ENCODE measurements at regions not wholly inside any gene's neighbourhood (a gene's known extent, or its start where the extent isn't known, plus 50 kb on each side); places are given as distances from the start of the nearest gene placed in this dataset.

DNA sequence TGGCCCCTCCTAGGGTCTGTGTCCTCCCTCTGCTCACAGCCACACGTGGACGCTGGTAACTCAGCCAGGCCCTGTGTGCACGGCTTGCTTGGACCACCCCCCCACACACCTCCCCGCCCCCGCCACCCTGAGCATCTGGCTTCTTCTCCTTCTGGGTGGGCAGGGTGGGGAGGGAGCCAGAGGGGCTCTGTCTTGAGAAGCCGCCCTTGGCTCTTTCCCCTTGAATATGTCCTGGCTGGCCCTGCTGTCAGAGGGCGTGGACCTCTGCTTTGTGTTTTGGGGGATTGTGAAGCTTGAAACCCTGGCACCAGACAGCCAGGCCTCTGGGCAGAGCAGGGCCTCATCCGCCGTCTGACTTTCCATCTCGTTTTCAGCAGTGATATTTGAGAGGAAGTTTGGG, 72.1 kb downstream of the GLI2 start:
- no peak overlapping the region for H3K4me2 ChIP-seq (replicated peaks; ENCODE audit: low read depth, low read length, poor library complexity, severe bottlenecking)
- H3K79me2 ChIP-seq (ENCODE audit: control insufficient read depth, insufficient read depth, low read length): no peaks in the 10 kb centered on the region
- H3K36me3 ChIP-seq (replicated peaks in 1 of 2; ENCODE audit: control extremely low read depth in 1 of 2, control insufficient read depth in 1 of 2, extremely low read depth in 1 of 2, insufficient read depth in 2 of 2, low read length in 1 of 2): no peaks in the 10 kb centered on the region
- no peak overlapping the region for H3K27ac ChIP-seq (ENCODE audit: low read length in 2 of 2)
- peaks cover 0 to 6% (median 0%) of the 10 kb centered on the region in 3 donors for H3K9me3 ChIP-seq (ENCODE audit: control extremely low read depth in 1 of 3, control insufficient read depth in 2 of 3, insufficient read depth in 1 of 3, low read length in 2 of 3)
- H3K27me3 ChIP-seq (replicated peaks in 1 of 4; ENCODE audit: control extremely low read depth in 1 of 4, control insufficient read depth in 3 of 4, insufficient read depth in 4 of 4, low read length in 3 of 4): peaks cover 0 to 3% (median 0%) of the 10 kb centered on the region in 4 experiments
- intact Hi-C loops (cut with micrococcal nuclease): no loop called here
- H3K4me1 ChIP-seq (ENCODE audit: control insufficient read depth in 2 of 2, insufficient read depth in 2 of 2, low read length in 2 of 2): no peaks in the 10 kb centered on the region
- ChIA-PET POLR2A (no interaction called here), CTCF (no interaction called here)
- no peak for ATAC-seq (ENCODE audit: low read depth)
- Mint-ChIP-seq H3K27me3 (peaks cover 8% of the 10 kb centered on the region), H3K27ac (no peak overlapping the region), H3K4me1 (no peaks in the 10 kb centered on the region), H3K4me3 (no peak overlapping the region), H3K9me3 (ENCODE audit: insufficient read depth) (no peaks in the 10 kb centered on the region)
- no peak overlapping the region for H2AFZ ChIP-seq (ENCODE audit: insufficient read depth, low read depth, low read length, poor library complexity, severe bottlenecking)
- H3K4me3 ChIP-seq (ENCODE audit: control extremely low read depth in 1 of 5, extremely low read depth in 1 of 5, insufficient read depth in 1 of 5, low read depth in 2 of 5, low read length in 4 of 5): no peak overlapping the region
- TF ChIP-seq EZH2 (IDR thresholded peaks at IDR 0.05; ENCODE audit: borderline replicate concordance, insufficient read depth, low read depth, low read length, poor library complexity, severe bottlenecking) (no peak), CTCF (IDR thresholded peaks at IDR 0.05) (no peak)
- H3K9ac ChIP-seq (ENCODE audit: low read length): no peak overlapping the region
- no peaks in the 10 kb centered on the region for H4K20me1 ChIP-seq (ENCODE audit: control insufficient read depth, insufficient read depth, low read length, poor library complexity, severe bottlenecking)
- no peak for DNase-seq
- 90% methylated on average over 3 of the region's 10 CpGs for WGBS (ENCODE audit: insufficient coverage)

- no peak for TF ChIP-seq EZH2 (IDR thresholded peaks at IDR 0.05; ENCODE audit: borderline replicate concordance, insufficient read depth, low read depth, low read length, poor library complexity, severe bottlenecking)
- no peak for TF ChIP-seq CTCF (IDR thresholded peaks at IDR 0.05)
- Mint-ChIP-seq H3K4me3 (no peak overlapping the region), H3K9me3 (ENCODE audit: insufficient read depth) (no peaks in the 10 kb centered on the region), H3K4me1 (no peaks in the 10 kb centered on the region), H3K27me3 (peaks cover 8% of the 10 kb centered on the region), H3K27ac (no peak overlapping the region)
- WGBS (ENCODE audit: insufficient coverage): 80% methylated on average over 1 of the region's 2 CpGs
- CTCF ChIA-PET: no interaction called here
- Histone ChIP-seq H2AFZ (ENCODE audit: insufficient read depth, low read depth, low read length, poor library complexity, severe bottlenecking) (no peak overlapping the region), H3K4me3 (ENCODE audit: control extremely low read depth in 1 of 5, extremely low read depth in 1 of 5, insufficient read depth in 1 of 5, low read depth in 2 of 5, low read length in 4 of 5) (no peak overlapping the region), H3K27ac (ENCODE audit: low read length in 2 of 2) (no peak overlapping the region), H3K79me2 (ENCODE audit: control insufficient read depth, insufficient read depth, low read length) (no peaks in the 10 kb centered on the region), H3K4me2 (replicated peaks; ENCODE audit: low read depth, low read length, poor library complexity, severe bottlenecking) (no peak overlapping the region), H4K20me1 (ENCODE audit: control insufficient read depth, insufficient read depth, low read length, poor library complexity, severe bottlenecking) (no peaks in the 10 kb centered on the region), H3K9ac (ENCODE audit: low read length) (no peak overlapping the region), H3K27me3 (replicated peaks in 1 of 4; ENCODE audit: control extremely low read depth in 1 of 4, control insufficient read depth in 3 of 4, insufficient read depth in 4 of 4, low read length in 3 of 4) (peaks cover 0 to 3% (median 0%) of the 10 kb centered on the region in 4 experiments), H3K36me3 (replicated peaks in 1 of 2; ENCODE audit: control extremely low read depth in 1 of 2, control insufficient read depth in 1 of 2, extremely low read depth in 1 of 2, insufficient read depth in 2 of 2, low read length in 1 of 2) (no peaks in the 10 kb centered on the region), H3K4me1 (ENCODE audit: control insufficient read depth in 2 of 2, insufficient read depth in 2 of 2, low read length in 2 of 2) (no peaks in the 10 kb centered on the region), H3K9me3 (ENCODE audit: control extremely low read depth in 1 of 3, control insufficient read depth in 2 of 3, insufficient read depth in 1 of 3, low read length in 2 of 3) (peaks cover 0 to 6% (median 0%) of the 10 kb centered on the region in 3 donors)
- intact Hi-C loops (cut with micrococcal nuclease): no loop called here
- ATAC-seq (ENCODE audit: low read depth) (no peak), DNase-seq (no peak)
- POLR2A ChIA-PET: no interaction called here
These were observed 73.5 kb downstream of the GLI2 start for GRCh38 chr2:120809151-120809550.

All from B cell (primary cell).